ENCODE measurements at regions not wholly inside any gene's neighbourhood (a gene's known extent, or its start where the extent isn't known, plus 50 kb on each side); places are given as distances from the start of the nearest gene placed in this dataset.

GRCh38 chr11:91792779-91793262, 431.8 kb upstream of the FAT3 start:
- ChIA-PET CTCF (no interaction called here), POLR2A (no interaction called here)
- Mint-ChIP-seq H3K36me3 (no peaks in the 10 kb centered on the region), H3K4me1 (peaks cover 4% of the 10 kb centered on the region; the same call in 1 of the 2 replicates), H3K9me3 (no peaks in the 10 kb centered on the region), H3K4me3 (no peak overlapping the region), H3K27ac (peak overlapping the region; percentile 11; the same call in 1 of the 2 replicates), H3K27me3 (ENCODE audit: low read depth) (no peaks in the 10 kb centered on the region)
- ATAC-seq = peak; percentile 30; the same call in 1 of the 2 replicates
- no peak for DNase-seq (ENCODE audit: low spot score)
- TF ChIP-seq ATF2 (CRISPR knock-in tag; IDR thresholded peaks at IDR 0.05; ENCODE audit: borderline replicate concordance, low read depth) = no peak
- TF ChIP-seq NR3C1 (CRISPR knock-in tag; conservative IDR thresholded peaks at IDR 0.05; ENCODE audit: low read depth) = no peak
- TF ChIP-seq ESRRA (CRISPR knock-in tag; IDR thresholded peaks at IDR 0.05; ENCODE audit: borderline replicate concordance) = no peak
- TF ChIP-seq HMGXB4 (CRISPR knock-in tag; IDR thresholded peaks at IDR 0.05) = no peak
- no peak for TF ChIP-seq CDX4 (CRISPR knock-in tag; IDR thresholded peaks at IDR 0.05; ENCODE audit: borderline replicate concordance)
- no peak for TF ChIP-seq SOX15 (CRISPR knock-in tag; IDR thresholded peaks at IDR 0.05)
- TF ChIP-seq MYBL2 (CRISPR knock-in tag; IDR thresholded peaks at IDR 0.05) = no peak
- TF ChIP-seq NFE2L1 (CRISPR knock-in tag; IDR thresholded peaks at IDR 0.05) = no peak
- no peak for TF ChIP-seq CBFB (CRISPR knock-in tag; IDR thresholded peaks at IDR 0.05; ENCODE audit: low read depth)
- TF ChIP-seq FOXP4 (CRISPR knock-in tag; IDR thresholded peaks at IDR 0.05) = no peak
- TF ChIP-seq ETV6 (CRISPR knock-in tag; IDR thresholded peaks at IDR 0.05) = no peak

- DNase-seq (ENCODE audit: low spot score) = no peak
- TF ChIP-seq ZMAT4 (CRISPR knock-in tag; IDR thresholded peaks at IDR 0.05) (no peak), ERG (CRISPR knock-in tag; IDR thresholded peaks at IDR 0.05) (no peak), FOXJ3 (CRISPR knock-in tag; IDR thresholded peaks at IDR 0.05; ENCODE audit: borderline replicate concordance) (no peak), SMAD4 (CRISPR knock-in tag; IDR thresholded peaks at IDR 0.05) (no peak), ETV6 (CRISPR knock-in tag; IDR thresholded peaks at IDR 0.05) (no peak), TEAD4 (CRISPR knock-in tag; IDR thresholded peaks at IDR 0.05) (no peak), E2F1 (CRISPR knock-in tag; IDR thresholded peaks at IDR 0.05) (no peak), ZNF138 (CRISPR knock-in tag; conservative IDR thresholded peaks at IDR 0.05) (no peak)
- H3K4me3 Mint-ChIP-seq = no peak overlapping the region
- POLR2A ChIA-PET = no interaction called here
- H3K4me1 Mint-ChIP-seq = peaks cover 4% of the 10 kb centered on the region; the same call in 1 of the 2 replicates
- peaks cover 4% of the 10 kb centered on the region; the same call in 1 of the 2 replicates for H3K9me3 Mint-ChIP-seq
- ATAC-seq = no peak
- H3K27ac Mint-ChIP-seq = peak overlapping the region; percentile 4; the same call in 1 of the 2 replicates
- CTCF ChIA-PET = no interaction called here
- H3K27me3 Mint-ChIP-seq (ENCODE audit: low read depth) = no peaks in the 10 kb centered on the region
- no peaks in the 10 kb centered on the region for H3K36me3 Mint-ChIP-seq
Measured at GRCh38 chr11:91791171-91791468, 433.5 kb upstream of the FAT3 start.
